Activated CD8-positive, alpha-beta memory T cell treated with anti-CD3 and anti-CD28 coated beads for 36 hours (primary cell): ENCODE measurements at regions not wholly inside any gene's neighbourhood (a gene's known extent, or its start where the extent isn't known, plus 50 kb on each side); places are given as distances from the start of the nearest gene placed in this dataset.

ENCODE experiments used
- CTCF ChIA-PET: fragments of 350-600 bp; sonication (Branson Sonifier 250); formaldehyde crosslinking; loops from one replicate; lab custom pipeline; 2021; ENCODE audit warnings: antibody characterized with exemption; lab: Charles Lee
- POLR2A ChIA-PET: fragments of 350-600 bp; sonication (Branson Sonifier 250); formaldehyde crosslinking; loops from one replicate; lab custom pipeline; 2021; ENCODE audit warnings: antibody characterized with exemption; lab: Charles Lee

DNA sequence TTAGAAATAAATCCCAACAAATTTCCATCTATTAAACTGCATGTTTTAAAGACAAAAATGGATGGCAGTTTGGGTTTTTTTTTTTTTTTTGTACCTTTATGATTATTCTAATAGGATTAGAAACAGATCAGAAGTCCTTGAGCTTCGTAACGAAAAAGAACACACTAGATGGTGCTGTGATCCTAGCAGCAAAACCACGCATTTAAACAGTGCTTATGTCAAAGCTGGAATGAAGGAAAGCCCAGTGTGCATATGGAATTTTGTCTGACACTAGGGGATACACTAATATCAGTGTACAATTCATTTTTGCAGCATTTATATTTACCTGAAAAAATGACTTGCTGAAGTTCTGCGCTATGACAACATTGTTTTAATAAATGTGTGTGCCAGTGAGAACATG lies 229.1 kb downstream of the VEGFC start:
- CTCF ChIA-PET: no interaction called here
- POLR2A ChIA-PET: no interaction called here

DNA sequence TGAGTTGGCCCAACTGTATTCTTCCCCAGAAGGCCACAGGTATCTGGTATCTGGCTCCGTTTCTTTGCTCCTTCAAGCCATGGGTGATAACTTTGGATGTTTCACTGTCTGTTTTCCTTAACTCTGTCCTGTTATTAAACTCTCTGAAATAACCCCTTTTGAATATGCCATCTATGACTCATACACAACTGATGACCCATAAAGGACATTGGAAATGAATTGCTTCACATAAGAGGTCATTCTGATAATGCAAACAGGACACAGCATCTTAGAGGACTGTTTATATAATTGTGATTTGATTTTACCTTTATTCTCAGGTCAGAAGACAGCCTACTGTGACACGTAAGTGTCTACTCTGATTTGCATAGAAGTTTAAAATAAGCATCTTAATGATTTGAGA lies 227.7 kb downstream of the VEGFC start:
- POLR2A ChIA-PET: no interaction called here
- CTCF ChIA-PET: no interaction called here

DNA sequence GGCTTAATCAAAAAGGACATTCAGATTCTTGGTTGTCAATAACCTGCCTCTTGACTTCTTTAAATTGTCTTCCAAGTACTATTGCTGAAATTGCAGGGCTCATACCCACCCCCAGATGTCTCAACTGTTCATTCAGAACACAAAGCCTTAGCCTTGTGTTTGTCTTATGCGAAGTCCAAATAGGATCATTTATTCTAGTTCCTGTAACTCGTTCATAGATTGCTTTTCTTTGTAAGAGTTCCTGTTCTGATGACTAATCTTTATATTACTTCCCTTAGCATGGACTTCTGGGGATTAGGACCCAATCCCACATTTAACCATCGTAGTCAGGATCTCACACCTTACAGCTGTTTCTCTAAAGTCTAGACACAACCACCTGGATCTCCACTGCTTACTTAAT lies 226.0 kb downstream of the VEGFC start:
- CTCF ChIA-PET: no interaction called here
- POLR2A ChIA-PET: no interaction called here

DNA sequence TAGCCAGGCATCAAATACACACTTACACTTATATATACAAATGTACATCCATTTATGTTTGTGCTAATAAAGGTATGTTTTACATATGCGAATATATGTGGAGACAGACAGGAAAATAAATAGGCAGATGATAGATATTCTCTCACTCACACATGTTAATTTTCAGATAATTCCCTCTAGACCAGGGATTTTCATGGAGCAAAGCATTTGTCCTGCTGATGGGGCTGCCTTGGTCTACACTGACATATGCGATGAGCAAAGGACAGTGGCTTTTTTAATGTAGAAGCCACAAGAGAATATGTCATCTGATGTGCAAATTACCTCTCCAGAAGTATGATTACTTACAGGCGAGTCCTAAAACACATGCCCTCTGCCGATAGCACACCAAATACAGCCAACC lies 224.5 kb downstream of the VEGFC start:
- ChIA-PET CTCF (no interaction called here), POLR2A (no interaction called here)

DNA sequence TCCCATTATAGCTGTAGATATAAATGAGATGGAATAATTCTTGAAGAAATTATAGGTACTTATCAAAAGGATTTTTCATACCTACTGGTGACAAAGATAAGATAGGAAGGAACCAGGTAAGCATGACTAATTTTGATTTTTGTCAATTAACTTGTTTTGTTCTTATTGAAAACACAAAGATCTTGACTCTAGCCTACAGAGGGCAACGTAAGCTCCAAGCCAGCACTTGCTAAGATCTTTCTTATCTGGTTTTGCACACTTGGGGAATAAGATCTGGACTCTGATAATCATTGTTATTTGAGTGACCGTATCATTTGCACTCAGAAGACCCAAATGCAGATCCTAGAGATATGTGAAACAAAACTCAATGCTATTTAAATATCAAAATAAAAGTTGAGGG lies 223.4 kb downstream of the VEGFC start:
- CTCF ChIA-PET: no interaction called here
- POLR2A ChIA-PET: no interaction called here

DNA sequence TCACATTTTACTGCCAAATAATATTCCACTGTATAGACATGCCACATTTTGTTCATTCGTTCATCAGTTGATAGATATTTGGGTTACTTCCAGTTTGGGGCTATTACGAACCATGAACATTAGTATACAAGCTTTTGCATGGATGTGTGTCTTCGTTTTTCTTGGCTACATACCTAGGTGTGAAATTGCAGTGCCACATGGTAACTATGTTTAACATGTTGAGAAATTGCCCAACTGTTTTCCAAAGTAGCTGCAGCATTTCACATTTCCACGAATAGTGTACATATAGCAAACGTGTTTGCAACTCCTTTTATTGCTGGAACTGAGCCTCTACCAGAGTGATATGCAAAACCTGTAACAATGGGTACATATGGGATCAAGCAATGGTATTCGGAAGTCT lies 221.5 kb downstream of the VEGFC start:
- ChIA-PET POLR2A (no interaction called here), CTCF (no interaction called here)

DNA sequence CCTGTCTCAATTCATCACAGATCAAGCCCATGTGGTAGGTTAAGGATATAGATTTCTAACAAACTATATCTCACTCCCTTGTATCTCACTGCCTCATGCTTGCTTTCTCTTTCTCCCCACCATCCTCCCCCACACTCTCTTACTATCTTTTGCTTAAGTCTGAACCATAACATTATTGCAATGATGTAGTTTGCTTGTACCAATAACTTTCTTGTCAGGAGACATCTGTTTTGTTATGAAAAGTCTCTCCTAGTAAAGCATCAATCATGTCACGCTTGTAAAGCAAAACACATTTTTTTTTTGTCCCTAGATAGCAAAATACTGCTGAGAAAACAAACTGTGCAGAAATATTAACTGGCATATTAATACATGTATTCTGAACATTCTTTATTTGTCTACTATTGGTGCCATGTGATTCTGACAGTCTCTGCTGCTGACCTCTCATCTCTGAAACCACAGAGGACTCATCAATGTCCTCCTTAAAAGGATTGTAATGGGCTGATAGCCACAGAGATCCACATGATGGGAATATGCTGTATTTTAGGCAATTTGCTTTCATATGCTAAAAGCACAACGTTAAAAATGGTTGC lies 217.5 kb downstream of the VEGFC start:
- ChIA-PET POLR2A (no interaction called here), CTCF (no interaction called here)

DNA sequence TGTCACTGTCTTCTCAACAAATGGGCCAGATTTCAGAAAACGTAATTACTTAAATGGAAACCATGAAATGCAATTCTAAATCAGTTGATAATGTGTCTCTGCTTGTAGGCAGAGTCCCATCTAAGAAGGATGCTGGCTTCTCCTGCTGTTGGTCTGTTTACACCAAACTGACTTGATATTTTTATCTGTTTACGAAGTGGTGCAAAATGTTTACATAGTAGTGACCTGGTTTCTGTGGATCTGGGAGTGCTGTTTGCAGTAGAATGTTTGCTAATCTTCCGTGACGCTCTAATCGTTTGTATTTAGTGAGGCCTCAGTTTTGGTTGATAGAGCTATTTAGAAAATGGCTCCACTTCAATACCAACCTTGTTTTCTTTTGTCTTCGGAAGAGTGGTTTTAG lies 213.5 kb downstream of the VEGFC start:
- ChIA-PET POLR2A (no interaction called here), CTCF (no interaction called here)

DNA sequence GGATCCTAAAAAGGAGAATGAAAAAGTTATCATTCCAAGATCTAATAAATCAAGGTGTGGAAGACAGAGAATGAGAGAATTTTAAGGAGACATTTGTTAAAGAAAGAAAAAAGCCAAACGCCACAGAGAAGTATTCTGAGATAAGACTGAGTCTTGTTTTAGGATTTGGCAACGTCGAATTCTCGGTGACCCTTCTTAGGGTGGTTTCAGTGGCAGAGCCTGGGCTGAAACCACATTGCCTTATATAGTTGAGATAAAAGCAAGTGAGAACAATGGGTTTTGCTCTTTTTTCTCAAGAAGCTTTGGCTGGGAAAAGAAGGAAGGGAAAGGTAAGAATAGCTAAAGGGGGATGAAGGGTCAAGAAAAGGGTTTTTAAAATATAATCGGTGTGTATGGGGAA lies 209.4 kb downstream of the VEGFC start:
- CTCF ChIA-PET: no interaction called here

DNA sequence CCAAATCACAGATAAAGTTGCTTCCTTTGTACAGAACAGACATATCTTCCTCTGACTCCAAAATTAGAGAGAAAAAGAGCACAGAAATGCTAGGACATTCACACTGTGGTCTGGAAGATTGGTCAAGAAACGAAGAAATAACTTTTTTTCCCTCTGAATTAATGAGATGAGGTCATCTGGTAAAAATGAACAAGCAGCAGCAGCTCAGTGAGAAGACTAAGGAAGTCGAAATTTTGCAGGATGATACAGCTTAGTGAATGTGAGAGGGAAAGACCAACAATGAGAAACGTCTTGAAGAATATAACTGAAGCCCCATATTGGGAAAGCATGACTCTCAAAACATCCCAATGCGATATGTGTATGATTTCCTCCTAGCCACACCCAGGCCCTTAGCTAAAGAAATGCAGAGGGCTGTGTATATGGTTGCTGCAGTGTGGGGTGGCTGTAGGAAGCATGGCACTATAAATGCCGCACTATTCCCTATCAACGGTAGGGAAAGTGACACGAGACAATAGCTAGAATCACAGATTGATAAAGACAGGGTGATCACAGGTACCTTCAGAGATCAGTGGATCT lies 208.6 kb downstream of the VEGFC start:
- POLR2A ChIA-PET: no interaction called here
- CTCF ChIA-PET: no interaction called here

More for the DNA sequence above, 209.4 kb downstream of the VEGFC start:
- POLR2A ChIA-PET: no interaction called here

DNA sequence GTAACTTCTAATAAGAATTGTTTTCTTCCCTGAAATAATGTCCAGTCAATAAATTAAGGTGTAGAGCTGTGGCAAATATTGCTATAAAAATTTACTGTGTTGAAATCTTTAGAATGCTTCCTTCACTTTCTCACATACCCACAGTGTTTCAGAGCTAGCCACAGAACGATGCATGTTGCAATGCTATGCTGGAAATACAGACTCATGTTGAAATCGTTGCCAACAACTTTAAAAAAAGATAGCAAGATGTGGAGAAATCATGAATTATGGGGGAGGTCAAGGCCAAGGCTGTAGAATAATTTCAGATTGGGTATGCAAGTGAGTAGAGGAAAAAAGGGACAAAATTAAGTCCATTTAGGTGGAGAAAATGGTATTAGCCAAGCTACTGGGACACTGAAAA lies 204.8 kb downstream of the VEGFC start:
- ChIA-PET POLR2A (no interaction called here), CTCF (no interaction called here)

DNA sequence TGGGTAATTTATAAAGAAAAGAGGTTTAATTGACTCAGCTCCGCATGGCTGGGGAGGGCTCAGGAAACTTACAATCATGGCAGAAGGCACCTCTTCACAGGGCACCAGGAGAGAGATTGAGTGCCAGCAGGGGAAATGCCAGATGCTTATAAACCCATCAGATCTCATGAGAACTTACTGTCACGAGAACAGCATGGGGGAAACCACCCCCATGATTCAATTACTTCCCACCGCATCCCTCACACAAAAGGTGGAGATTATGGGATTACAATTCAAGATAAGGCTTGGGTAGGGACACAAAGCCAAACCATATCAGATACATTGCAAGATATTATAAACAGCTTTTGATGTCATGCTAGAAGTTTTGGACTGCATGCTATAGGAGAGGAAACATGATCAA lies 204.3 kb downstream of the VEGFC start:
- CTCF ChIA-PET: no interaction called here

DNA sequence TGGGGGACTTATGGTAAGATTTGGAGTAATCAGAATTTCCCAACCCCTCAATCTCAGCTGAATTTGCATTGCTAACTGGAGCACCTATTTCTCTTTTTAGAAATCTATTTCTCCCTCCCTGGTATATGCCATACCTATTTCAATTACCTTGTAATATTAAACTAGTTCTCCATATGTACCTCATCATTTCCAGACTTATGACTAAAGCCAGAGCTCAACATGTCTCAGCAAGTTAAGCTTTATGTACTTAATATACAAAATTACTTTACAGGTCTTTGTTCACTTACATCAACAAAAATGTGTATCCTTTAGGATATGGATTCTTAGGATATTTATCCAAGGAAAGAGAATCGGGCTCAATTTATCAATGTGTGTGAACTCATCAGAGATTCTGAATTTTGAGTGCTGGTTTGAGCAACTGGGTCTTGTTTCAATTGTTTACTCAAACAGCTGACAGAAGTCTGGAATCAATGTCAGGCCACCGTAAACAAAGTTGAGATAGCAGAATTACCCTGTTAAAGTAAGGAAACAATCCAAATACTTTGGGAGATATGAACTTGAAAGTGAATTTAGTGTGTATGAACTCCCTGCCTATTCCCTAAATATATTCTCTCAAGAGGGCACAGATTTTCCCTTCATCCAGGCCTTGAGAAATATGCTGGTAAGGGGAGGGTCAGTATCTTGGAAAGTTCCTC lies 199.6 kb downstream of the VEGFC start:
- ChIA-PET POLR2A (no interaction called here), CTCF (no interaction called here)

More for the DNA sequence above, 204.3 kb downstream of the VEGFC start:
- POLR2A ChIA-PET: no interaction called here

DNA sequence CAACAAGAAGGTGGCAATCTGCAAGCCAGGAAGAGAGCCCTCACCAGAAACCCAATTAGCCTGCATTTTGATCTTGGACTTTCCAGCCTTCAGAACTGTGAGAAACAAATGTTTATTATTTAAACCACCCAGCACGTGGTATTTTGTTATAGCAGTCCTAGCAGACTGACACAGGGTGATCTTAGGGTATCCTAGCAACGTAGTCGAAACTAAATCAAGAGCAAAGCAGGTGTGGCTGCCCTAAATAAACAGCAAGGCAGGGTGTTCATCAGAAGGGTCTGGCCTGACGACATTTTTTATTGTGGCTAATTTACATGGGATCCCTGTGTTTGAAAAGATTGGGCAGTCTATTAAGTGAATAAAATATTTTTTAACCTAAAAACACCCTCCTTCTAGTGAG lies 198.8 kb downstream of the VEGFC start:
- POLR2A ChIA-PET: no interaction called here
- CTCF ChIA-PET: no interaction called here

DNA sequence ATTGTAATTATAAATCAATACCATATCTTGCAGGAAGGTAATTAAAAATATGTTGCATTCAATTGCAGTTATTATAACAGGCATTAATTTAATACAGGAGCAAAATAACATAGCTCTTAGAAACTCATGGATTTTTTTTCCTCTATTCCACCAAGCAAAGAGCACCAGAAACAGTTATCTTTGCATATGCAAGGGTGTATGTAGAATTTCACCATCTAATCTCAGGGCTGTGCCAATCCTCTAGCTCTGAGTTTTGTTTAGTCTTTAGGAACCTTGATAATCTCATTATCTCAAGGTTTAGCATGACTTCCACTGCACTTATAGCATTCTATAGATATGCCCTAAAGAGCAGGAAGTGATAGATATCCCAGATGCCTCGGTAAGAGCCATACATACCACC lies 197.5 kb downstream of the VEGFC start:
- POLR2A ChIA-PET: no interaction called here
- CTCF ChIA-PET: no interaction called here

DNA sequence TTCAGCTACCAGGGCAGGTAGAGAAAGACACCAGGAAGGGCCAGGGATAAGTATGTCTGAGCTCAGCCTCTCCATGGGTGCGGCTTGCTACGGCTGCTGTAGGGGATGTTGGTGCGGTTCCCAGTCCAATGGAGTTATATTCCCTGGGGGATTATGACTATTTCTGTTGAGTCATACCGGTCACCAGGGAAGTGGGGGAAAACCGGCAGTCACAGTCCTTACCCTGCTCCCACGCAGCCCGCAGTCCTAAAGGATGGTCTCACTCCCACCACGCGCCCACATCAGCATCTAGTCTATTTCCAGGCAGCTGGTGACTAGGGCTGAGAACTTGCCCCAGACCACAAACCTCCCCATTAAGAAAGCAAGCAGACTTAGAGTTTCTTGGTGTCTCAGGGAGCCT lies 191.6 kb downstream of the VEGFC start:
- ChIA-PET POLR2A (no interaction called here), CTCF (interaction anchor here (0.6 kb wide), 1 partner anchor 891 kb away, joined by 3 read pairs; no protein-coding TSS in a partner anchor)

DNA sequence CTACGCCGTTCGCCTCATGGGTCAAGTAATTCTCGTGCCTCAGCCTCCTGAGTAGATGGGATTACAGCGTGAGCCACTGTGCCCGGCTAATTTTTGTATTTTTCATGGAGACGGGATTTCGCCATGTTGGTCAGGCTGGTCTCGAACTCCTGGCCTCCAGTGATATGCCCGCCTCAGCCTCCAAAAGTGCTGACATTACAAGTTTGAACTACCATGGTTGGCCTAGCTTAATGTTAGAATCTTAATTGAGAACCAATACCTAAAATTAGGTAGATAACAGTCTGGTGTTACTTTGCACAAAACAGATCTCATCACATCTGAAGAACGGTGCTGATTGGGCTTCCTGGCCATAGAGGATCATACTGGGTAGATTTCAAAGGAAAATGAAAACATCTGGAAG lies 184.9 kb downstream of the VEGFC start:
- ChIA-PET POLR2A (no interaction called here), CTCF (no interaction called here)

DNA sequence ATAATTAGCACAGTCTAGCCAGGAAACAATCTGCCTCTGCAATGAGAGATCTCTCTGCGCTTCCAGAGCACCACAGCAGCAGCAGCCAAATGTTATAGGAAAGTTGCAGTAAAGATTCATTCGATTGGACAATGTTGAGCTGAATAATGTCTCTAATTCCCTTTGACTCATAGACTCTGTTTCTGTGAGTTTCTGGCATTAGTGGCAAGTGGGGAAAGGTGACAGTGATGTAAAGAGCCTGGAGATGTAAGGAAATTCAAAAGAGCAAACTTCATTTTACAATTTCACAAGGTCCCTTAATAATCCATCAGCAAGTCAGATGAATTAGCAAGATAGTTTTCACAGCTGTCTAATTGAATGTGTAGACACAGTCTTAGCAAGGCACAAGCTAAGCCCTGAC lies 184.4 kb downstream of the VEGFC start:
- POLR2A ChIA-PET: no interaction called here
- CTCF ChIA-PET: no interaction called here

DNA sequence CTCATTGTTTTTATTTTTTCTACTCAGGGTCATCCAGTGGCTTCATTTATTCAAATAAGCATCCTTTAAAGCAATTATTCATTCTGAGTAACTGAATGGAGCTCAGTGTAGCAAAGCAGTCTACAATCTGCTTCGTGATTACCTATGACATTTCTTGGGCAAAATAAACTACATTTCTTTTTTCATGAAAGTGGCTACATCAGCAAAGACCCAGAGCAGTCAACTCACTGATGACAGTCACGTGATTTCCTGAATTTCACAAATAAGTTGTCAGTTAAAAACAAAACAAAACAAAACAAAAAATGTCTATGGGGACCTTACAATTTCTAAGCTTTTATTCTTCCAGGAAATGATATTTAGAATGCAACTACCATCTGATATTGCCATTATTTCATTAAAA lies 182.1 kb downstream of the VEGFC start:
- ChIA-PET CTCF (no interaction called here), POLR2A (no interaction called here)

DNA sequence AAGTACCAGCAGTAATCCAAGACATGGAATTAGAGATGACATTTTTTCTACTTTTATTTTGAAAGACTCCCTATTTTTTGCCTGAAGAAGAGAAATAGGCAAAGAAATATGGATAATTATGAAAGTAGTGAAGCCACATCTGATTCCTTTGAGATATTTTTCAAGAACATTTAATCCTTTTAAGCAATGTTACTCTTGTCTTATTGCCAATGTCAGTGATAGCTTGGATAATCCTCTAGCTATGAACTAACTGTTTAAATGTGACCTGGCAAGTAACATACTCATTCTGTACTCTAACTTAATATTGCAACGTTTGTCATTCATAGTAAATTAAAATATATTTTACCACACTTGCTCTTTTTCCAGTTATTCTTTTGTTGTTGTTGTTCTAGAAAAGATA lies 181.3 kb downstream of the VEGFC start:
- CTCF ChIA-PET: no interaction called here
- POLR2A ChIA-PET: no interaction called here

DNA sequence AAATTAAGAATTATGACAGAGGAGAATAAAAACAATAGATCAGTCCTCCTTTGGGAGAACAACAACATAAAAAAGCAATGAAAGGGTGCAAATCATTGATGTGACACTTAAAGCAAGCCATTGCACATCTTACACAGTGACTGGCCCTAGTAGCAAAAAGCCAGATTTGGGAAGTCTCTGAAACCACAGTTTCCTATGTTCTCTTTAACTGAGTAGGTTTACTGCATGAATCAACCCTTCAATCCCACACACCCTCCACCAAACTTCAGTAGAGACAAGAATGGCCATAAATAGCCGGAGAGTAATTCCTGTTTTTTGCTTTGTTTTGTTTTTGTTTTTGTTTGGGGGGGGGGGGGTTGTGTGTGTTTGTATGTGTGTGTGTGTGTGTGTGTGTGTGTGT lies 180.8 kb downstream of the VEGFC start:
- ChIA-PET CTCF (no interaction called here), POLR2A (no interaction called here)
